Activated CD4-positive, alpha-beta T cell treated with anti-CD3 and anti-CD28 coated beads, Interleukin-2, Interleukin-4, amounts not matched to agents 100 ng/mL and 50 ng/mL, durations not matched to agents 16 hours and 8 hours (primary cell): ENCODE measurements at regions not wholly inside any gene's neighbourhood (a gene's known extent, or its start where the extent isn't known, plus 50 kb on each side); places are given as distances from the start of the nearest gene placed in this dataset.

Experiments used
- DNase-seq: peaks from one replicate; pipeline ENCODE4 v3.0.0-alpha.2; 2020; ENCODE audit warnings: low spot score

DNA sequence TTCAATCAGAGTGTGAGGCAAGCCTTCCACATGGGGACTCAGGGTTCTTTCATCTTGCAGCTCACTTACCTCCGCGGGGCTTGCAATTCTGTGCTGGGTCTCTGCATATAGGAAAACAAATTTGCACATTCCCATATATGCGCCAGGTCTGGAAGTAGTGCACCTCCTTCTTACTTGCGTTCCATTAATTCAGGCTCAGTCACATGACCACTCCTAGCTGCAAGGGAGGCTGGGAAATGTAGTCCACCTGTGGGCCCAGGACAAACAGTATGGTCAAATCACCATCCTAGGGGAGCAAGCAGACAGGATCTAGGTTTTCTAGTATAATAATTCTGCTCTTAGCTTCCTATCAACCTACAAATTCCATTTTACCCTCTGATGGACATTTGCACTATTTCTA is 160.4 kb downstream of the AACS start:
- no peak for DNase-seq

DNA sequence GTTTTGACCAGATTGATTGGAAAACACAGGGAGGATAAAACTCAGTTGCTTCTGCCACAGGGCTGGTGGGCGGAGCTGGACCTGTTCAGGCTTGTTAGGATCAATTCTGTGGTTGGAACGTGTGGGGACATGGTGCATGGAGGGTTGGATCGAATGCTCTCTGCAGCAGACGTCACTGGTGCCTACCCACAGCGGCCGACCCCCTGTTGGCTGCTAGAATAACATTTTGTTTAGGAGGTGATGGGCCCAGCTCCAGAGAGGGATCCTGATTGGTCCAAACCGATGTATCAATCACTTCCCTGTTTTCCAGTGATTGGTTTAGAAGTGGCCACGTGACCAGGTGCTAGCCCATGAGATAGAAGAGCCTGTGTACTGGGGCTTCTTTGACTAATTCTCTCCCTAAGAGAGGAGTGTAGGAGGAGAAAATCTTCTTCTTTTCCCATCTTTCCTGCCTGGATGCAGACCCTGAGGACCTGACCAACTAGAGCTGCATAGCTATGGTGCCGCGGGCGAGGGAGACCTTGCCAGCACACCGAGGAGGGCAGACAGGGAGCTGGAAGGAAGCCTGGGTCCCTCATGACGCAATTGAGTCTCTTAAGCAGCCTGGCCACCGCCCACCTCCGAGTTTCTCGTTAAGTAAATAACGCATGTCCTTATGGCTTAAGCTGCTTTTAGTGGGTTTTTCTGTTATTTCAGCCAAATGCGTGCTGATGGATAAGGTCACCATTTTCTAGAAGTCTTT is 163.5 kb downstream of the AACS start:
- DNase-seq: no peak

DNA sequence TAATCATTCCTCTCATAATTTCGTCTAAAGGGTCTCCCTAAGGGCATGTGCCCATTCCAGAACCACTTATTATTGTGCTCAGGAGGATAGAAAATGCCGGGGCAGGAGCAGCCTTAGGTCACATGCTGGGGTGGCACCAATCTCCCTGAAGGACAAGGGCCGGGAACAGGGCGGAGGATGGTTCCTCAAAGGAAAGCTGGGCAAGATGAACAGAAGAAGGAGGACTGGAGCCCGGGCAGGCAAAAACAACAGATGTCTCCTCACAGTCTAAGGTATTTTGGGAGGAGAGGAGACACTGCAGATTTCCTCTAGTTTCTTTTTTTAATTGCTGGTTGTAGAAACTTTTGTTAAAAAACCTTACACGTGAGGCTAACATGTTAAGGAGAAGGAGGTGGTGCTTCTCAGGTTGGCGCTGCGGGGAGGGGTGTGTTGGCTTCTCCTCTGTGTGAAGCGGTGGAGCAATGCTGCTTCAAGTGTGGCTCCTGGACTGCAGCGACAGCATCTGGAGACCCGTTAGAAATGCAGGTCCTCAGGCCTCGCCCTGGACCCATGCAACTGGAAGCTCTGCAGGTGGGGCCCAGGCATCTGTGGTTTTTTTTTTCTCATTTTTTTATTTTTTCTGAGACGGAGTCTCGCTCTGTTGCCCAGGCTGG is 164.8 kb downstream of the AACS start:
- no peak for DNase-seq

DNA sequence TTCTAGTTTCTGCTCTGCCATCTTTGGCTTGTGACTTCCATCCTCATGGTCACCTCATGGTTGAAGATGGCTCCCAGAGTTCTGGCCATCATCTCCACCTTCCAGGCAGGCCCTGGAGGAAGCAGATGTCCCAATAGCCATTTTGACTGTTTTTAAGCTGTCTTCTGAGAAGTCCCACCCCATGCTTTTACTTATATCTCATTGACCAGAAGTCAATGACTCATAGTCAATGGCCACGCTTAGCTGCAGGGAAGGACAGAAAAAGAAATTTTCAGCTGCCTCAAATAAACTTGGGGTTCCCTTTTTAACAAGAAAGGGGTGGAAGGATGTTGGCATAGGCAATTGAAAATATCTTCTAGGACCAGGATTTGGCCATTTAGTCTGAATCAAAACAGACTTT is 168.1 kb downstream of the AACS start:
- DNase-seq: no peak

DNA sequence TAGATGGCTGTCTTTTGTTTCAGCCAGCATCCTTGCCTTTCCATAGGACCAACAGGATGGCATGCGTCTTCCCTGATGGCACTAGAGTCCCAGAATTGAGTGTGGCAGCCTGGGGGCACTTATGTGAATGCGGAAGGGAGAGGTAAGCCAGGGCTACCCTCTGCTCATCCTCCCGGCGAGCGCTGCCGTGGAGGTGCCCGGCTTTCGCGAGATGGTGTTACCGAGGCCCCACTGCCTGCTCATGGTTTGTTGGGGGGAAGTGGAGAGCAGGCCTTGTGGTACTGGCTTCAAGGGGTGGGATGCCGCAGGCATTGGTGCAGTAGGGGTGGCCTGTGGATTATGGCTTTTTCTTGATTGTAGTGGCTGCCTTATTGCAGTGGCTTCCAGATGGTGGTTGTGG is 174.3 kb downstream of the AACS start:
- DNase-seq: no peak

DNA sequence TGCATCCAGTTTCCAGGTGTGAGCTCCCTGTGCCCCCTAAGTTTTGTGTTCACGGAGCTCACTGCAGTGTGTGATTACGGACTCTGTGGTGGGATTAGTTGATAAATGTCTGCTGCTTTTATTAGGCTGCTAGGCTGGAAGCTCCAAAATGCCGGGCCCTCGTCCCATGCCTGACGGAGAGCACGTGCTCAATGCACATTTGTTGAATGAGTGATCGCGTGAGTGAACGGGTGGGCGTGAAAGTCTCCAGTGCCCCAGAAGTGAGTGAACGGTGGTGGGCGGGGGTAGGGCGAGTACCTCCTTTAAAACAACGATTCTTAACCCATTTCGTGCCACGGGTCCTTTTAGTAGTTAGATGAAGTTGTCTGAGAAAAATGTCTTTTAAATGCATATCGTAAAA is 175.5 kb downstream of the AACS start:
- no peak for DNase-seq

DNA sequence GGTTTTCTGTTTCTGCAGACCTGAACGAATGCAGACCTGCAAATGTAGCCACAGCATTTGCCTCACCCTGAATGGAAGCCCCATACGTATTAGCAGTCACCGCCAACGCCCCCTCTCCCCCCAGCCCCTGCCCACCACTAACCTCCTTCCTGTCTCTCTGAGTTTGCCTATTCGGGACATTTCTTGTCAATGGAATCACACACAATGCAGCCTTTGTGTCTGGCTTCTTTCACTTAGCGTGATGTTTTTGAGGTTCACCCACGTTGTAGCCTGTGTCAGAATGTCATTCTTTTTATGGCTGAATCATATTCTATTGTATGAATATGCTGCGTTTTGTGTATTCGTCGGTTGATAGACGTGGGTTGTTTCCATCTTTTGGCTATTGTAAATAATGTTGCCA is 178.6 kb downstream of the AACS start:
- no peak for DNase-seq

DNA sequence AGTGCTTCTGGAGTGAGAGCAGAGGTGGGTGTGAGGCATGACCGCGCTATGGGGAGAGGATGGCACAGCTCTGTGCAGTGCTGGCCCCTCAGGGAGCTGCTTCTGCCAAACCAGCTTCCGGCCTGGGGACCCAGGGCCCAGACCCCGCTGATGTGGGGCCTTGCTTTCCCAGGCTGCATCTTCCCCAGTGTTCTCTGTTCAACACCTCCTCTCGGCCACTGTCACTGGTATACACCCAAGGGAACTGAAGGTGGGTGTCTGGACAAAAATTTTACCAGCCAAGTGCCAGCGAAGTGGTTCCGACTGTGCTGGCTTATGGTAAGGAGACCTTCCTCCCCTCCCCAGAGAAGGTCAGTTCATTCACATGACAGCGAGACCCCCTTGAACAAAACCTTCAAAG is 179.1 kb downstream of the AACS start:
- no peak for DNase-seq

DNA sequence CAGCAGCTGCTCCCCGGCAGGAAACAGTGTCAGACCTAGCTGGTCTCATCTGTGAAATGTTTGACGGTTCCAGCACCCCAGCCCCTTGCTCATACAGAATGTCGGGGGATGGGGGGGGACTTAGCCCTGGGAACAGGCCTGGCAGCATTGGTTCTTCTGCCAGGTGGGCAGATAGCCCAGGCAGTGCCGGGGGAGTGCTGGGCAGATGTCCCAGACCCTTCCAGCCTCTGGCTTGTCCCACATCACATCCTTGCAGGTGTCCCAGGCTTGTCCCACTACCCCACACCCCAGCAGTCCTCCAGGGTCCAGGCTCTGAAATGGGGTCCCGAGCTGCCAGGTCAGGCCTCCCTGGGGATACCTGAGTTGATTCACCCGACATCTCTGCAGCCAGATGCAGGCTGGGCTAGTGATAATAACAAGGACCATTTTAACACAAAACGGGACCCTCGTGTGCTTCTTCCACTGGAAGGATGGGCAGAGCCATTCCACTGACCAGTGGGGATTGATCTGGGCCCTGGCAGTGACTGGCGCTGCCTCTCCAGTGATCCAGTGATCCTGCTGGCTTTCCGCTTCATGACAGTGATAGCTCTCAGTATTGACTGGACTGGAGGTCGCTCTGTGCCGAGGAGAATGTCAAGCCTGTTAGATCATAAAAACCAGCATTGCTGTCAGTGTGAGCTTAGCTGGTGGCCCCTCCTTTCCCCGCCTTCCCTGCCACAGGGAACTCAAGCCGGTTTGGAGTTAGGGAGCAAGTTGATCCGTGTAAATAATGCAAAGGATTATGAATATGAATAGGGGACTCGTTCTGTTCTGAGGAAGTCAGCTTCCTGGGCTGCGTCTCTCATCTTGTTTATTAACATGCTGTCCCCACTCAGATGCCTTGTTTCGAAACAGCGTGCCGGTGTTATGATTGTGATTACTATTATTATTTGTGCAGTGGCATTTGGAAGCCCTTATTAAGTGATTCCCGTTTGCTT is 180.6 kb downstream of the AACS start:
- DNase-seq: no peak

DNA sequence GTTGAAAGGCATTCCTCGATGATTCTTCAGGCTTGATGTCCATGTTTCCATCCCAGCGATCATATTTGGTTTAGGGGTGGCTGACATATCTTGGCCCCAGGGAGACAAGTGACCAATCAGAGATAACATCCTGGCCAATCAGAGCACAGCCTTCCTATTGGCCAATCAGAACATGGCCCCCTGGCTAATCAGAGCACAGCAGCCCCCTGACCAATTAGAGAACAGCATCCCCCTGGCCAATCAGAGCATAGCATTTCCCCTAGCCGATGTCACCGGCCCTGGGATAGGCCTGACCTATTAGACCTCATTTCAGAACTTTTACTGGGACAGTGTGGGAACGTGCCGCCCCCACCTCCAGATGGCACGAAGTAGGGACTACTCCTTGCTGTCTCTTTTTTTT is 182.2 kb downstream of the AACS start:
- no peak for DNase-seq

DNA sequence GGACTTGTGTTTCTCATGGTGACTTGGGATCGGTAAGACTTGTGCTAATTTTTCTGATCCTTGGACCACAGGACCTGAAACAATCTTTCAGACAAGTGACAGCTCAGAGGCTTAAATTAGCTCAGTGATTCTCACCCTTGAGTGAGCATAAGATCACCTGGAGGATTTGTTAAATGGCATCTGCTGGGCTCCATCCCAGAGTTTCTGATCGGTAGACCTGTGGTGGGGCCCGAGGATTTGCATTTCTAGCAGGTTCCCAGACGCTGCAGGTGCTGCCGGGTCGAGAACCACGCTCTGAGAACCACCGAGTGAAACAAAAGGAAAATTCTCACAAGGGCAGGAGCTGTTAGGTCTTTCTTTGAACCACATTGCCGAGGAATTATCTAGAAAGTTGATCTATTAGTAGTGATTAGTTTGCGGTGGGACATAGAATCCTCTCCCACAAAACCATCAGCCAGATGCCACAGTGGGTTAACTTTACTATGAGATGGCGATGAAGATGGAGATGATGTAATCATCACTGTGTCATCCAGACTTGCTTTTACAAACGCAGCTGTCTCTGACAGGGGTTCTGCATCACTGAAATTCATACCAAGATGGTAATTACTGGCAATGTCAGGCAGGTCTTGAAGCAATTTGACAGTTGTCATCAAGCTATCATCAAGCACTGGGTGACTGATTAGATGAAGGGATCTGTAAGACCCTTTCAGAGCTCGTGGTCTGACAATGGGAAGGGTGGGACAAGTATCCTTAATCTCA is 184.0 kb downstream of the AACS start:
- no peak for DNase-seq

DNA sequence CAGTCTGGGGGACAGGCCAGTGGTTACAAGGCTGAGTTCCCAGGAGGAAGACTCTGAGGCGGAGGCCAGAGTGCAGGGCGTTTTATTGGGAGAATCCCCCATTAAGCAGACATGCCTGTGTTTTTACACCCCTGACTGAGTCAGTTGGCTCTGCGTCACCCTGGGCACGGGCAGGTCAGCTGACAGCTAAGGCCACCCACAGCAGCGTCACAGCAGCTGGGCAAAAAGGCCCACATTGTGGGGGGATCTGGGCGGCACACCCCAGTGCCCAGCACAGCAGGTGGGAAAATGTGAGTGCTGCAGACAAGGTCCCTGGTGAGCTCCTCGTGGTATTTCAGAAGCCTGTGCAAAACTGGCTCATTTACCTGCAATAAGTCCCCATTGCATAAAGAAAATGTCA is 184.7 kb downstream of the AACS start:
- DNase-seq: no peak

DNA sequence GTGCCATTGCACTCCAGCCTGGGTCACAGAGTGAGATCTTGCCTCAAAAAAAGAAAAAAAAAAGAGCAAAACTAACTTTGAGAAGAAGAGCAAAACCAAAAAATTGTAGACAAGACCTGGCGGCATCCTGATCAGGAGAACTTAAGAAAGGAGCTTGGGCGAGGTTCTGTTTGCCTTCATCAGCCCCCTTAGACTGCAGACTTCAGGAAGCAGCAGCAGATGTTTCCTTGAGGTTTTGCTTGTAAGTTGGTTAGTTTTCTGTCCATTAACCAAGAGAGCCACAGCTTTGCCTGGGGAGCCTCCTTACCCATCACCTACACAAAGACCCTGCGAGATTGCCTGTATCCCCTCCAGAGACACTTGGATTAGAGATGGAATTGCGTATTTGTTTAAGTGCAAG is 189.0 kb downstream of the AACS start:
- no peak for DNase-seq

DNA sequence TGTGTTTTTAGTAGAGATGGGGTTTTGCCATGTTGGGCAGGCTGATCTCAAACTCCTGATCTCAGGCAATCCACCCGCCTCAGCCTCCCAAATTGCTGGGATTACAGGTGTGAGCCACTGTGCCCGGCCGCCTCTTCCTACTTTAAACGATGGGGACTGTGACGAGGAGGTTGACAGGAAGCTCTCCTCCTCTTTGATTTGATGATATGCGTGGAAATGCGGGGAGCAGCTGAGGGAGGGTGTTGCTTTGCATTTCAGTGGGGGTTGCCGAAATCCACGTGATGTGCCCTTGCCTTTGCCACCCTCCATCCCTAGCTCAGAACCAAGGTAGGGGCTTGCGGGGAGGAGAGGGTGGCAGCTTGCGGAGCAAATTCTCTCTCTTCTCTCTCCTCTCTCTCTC is 189.6 kb downstream of the AACS start:
- no peak for DNase-seq

DNA sequence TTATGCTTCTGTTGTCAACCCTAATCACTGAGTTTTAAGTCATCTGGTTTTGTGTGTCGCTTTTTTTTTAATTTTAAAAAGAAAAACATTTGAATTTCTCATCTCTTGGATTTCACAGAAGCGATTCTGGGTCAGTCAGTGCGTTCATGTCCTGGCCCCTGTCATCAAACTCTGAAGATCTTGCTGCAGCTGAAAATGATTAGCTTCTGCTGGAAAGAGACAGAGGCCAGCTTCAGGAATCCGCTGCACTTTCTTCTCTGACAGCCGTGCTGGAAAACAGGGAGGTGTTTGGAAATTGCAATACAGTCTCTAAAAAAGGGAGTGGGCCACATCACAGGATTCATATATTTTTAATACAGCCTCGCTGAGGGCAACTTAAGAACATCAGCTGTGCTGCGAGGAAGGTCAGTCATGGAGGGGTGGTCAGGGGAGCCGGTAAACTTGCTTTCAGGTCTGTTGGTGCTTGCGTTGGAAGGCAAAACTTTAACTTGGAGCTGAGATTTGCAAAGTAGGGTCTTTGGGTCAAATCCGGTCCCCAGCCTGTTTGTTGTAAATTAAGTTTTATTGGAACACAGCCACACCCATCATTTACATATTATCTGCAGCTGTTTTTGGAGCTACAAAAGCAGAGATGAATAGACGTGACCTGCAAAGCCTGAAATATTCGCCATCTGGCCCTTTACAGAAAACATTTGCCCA is 190.8 kb downstream of the AACS start:
- no peak for DNase-seq

DNA sequence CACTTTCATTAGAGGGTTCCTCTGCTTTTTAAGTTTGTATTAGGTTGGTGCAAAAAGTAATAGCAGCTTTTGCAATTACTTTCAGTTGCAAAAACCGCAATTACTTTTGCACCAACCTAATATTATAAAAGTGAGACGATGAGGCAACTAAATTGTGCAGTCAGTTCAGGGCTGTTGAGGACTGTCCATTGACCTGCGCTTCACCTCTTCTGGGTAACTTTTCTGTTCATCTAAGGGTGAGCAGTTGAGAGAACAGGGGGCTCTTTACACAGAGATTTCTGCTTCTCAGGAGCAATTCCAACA is 191.3 kb downstream of the AACS start:
- DNase-seq: no peak

DNA sequence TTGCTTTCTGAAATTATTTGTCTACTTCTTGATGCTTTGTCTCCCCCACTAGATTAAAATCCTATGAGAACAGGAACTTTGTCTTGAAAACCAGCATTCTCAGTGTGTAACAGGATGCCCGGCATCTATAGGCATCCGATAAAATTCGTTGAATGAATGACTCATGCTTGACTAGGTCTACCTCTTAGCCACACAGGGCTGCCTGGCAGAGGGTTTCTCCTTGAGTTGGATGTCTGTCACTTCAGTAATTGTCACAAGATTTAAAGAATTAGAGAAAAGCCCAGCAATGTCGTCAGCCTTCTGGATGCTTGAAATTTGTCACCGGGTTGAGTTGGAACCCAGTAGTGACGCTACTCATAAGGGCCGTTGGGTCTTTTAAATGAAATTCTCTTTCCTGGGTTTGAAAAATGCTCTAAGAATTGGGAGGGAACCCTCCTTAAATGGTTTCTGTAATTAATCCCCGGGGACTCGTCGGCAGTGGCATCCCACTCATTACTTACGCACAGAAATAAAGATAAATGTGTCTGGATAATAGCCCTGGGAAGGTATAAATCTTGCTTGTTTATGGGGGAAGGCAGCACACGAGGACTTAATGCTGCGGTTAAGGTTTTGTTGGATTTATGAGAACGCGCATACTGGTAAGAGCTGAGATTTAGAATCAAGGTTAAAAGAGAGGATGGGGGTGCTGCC is 194.1 kb downstream of the AACS start:
- DNase-seq: no peak

DNA sequence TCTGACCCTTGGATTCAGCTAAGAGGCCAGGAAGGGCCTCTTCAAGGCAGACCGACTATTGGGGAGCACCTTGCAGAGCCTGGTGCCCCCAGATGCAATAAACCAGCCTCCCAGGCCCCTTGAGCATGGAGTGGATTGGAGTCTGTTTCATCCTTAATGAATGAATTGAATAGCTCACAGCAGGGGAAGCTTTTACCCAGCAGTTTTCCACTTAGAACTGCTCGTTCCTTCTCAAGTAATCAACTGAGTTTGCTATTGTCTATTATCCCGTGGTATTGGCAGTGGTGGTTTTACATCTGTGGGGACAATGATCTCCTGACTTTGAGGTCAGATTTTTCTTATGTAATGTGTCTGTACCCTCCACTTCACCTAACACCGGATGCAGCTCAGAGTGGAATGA is 197.6 kb downstream of the AACS start:
- no peak for DNase-seq

DNA sequence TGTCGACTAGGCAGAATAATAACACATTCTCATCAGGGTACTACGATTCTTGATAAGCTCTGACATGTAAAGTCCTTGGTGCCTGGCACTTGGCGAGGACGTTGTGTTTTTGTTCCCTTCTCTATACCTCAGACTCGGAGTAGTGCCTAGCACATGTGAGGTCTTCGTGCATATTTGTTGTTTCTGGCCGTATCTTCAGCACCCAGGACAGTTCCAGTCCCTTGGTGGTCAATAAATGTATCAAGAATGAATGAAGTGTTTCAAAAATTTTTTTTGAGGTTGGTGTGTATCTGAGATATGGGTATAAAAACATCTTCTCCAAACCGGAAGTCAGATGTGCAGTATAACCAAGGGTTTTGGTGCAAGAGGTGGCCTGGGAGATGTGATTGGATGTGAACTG is 198.2 kb downstream of the AACS start:
- DNase-seq: no peak

DNA sequence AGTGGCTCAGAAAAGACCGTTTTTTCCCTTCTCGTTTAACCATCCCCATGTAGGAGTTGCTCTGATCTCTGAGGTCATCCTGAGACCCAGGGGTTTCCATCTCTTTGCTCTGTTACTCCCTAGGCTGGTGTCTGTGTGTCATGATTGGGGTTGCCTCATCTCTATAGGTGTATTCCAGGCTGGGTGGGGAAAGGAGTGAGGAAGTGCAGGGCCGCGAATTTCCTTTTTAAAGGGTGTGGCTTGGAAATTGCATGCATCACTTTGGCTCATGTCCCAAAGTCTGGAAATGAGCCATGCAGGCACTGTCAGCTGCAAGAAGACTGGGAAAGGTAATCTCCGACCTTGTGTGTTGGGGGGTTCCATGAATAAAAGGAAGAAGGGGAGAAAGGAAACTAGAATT is 201.9 kb downstream of the AACS start:
- no peak for DNase-seq

DNA sequence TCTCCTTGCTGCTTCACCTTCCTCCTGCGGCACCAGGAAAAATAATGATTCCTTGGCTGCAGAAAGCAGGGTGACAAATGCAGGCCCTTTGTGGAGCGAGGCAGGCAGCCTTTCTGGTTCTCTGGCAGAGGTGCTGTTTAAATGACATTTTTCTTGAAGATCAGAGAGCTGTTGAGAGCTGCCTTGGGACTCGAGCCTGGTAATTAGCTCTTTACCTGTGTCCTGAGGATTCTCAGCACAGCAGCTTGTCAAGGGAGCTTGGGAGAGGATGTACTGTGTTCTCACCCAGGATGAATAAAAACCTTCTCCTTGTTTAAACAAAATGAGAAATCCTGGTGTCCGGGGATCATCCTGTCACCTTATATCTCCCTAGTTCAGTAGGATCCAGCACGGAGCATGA is 204.0 kb downstream of the AACS start:
- no peak for DNase-seq
